Breast epithelium (tissue), 3 donors: ENCODE measurements at regions not wholly inside any gene's neighbourhood (a gene's known extent, or its start where the extent isn't known, plus 50 kb on each side); places are given as distances from the start of the nearest gene placed in this dataset.

Experiments
- CTCF ChIP-seq, 3 donors: fragments of 450-650 bp; IDR thresholded peaks; one replicate each; pipeline ENCODE4 v1.5.1; 2016 to 2017; ENCODE audit warnings: antibody characterized with exemption in 3 of 3, mild to moderate bottlenecking in 3 of 3, moderate library complexity in 3 of 3
- POLR2A ChIP-seq: fragments of 450-650 bp; IDR thresholded peaks from one replicate; pipeline ENCODE4 v1.6.1; 2016; ENCODE audit warnings: antibody characterized with exemption, mild to moderate bottlenecking, moderate library complexity
- POLR2AphosphoS5 ChIP-seq, 3 donors: sonication (generic); formaldehyde crosslinking; IDR thresholded peaks; one replicate each; pipeline ENCODE4 v1.6.1; 2017; ENCODE audit warnings: antibody characterized with exemption in 3 of 3

GRCh38 chr5:166936351-166936750, 1355.1 kb upstream of the WWC1 start:
- no peak for TF ChIP-seq POLR2A
- TF ChIP-seq CTCF (IDR thresholded peaks at IDR 0.05), result no peak
- TF ChIP-seq POLR2AphosphoS5 (IDR thresholded peaks at IDR 0.05), result no peak
